Tibial nerve (tissue), 4 donors: ENCODE measurements at regions not wholly inside any gene's neighbourhood (a gene's known extent, or its start where the extent isn't known, plus 50 kb on each side); places are given as distances from the start of the nearest gene placed in this dataset.

Source experiments
- EP300 ChIP-seq, 2 donors: sonication (generic); formaldehyde crosslinking; IDR thresholded peaks; one replicate each; pipeline ENCODE4 v1.6.1; 2017; ENCODE audit warnings: antibody characterized with exemption in 2 of 2, mild to moderate bottlenecking in 1 of 2
- TF ChIP-seq, protein P1 (sequence below), 5 experiments: fragments of 200-600 bp in 3 of 5; fragments of 450-650 bp in 2 of 5; sonication (generic) in 3 of 5; IDR thresholded peaks; one replicate each; pipeline ENCODE4 v1.5.1; 2016 to 2019; ENCODE audit warnings: antibody characterized with exemption in 5 of 5, mild to moderate bottlenecking in 3 of 5, moderate library complexity in 2 of 5

DNA sequence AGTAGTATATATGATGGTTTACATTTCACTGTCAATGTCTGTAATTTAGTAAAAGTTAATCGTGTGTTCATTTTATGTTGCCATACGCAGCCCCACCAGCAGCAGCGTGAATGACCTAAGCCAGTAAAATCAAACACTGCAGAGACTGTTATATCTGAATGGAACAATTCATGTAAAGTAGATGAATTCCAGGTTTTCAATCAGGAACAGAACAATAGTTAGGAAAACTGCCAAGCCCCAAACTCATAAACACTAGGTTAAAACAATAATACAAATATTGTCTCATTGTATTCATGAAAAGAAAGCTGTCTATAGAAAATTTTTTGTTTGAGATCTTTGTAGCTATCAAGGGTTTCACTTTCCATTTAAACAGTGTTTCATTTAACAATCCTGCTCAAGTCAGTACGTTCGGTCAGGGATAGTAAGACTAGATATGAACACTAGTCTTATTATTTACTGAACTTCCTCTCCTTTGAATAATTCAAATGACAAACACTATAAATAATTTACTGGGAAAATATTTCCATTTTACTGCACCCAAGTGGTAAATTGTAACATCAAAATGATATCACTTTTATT is 256.8 kb upstream of the FLRT2 start:
- no peak for TF ChIP-seq EP300 (IDR thresholded peaks at IDR 0.05)
- TF ChIP-seq, protein P1, sequence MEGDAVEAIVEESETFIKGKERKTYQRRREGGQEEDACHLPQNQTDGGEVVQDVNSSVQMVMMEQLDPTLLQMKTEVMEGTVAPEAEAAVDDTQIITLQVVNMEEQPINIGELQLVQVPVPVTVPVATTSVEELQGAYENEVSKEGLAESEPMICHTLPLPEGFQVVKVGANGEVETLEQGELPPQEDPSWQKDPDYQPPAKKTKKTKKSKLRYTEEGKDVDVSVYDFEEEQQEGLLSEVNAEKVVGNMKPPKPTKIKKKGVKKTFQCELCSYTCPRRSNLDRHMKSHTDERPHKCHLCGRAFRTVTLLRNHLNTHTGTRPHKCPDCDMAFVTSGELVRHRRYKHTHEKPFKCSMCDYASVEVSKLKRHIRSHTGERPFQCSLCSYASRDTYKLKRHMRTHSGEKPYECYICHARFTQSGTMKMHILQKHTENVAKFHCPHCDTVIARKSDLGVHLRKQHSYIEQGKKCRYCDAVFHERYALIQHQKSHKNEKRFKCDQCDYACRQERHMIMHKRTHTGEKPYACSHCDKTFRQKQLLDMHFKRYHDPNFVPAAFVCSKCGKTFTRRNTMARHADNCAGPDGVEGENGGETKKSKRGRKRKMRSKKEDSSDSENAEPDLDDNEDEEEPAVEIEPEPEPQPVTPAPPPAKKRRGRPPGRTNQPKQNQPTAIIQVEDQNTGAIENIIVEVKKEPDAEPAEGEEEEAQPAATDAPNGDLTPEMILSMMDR (IDR thresholded peaks at IDR 0.05): no peak
